ENCODE measurements at regions not wholly inside any gene's neighbourhood (a gene's known extent, or its start where the extent isn't known, plus 50 kb on each side); places are given as distances from the start of the nearest gene placed in this dataset.

DNA sequence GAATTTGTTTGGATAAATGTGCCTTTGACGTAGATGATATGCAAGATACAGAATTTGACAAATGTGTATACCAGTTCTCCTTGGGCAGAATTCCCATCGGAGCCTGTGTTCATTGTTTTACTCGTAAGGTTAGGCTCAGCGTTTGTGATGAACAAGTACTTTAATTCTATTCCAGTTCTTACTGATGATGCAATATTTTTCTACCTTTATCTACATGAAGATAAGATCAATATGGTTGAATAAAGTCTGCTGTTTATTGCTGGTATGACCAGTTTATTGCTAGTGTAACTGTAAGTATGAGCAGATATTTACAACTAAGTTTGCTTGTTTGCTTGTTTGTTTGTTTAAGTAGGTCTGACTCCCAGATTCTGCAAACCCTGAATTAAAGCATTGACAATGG, 145.4 kb upstream of the ADARB2 start:
- no peak overlapping the region for H3K27ac ChIP-seq (ENCODE audit: low read depth in 2 of 2, low read length in 2 of 2)
- FAIRE-seq = no peak
- intact Hi-C loops (cut with DNase I) = no loop called here
- H3K36me3 ChIP-seq (ENCODE audit: control insufficient read depth in 2 of 3, insufficient read depth in 3 of 3, low read length in 3 of 3) = no peaks in the 10 kb centered on the region
- no peaks in the 10 kb centered on the region for H3K27me3 ChIP-seq (ENCODE audit: control insufficient read depth, insufficient read depth, low read length)
- H3K4me1 ChIP-seq (ENCODE audit: control insufficient read depth in 2 of 3, insufficient read depth in 2 of 3, low read depth in 1 of 3, low read length in 3 of 3) = no peaks in the 10 kb centered on the region
- no peak for DNase-seq
- no peak overlapping the region for H3K4me3 ChIP-seq (ENCODE audit: low read length in 3 of 3)
- H3K9me3 ChIP-seq (ENCODE audit: control insufficient read depth in 2 of 3, insufficient read depth in 1 of 3, low read length in 3 of 3) = no peaks in the 10 kb centered on the region
- no peak overlapping the region for H3K9ac ChIP-seq (ENCODE audit: low read length in 3 of 3)
- TF ChIP-seq, protein P1, sequence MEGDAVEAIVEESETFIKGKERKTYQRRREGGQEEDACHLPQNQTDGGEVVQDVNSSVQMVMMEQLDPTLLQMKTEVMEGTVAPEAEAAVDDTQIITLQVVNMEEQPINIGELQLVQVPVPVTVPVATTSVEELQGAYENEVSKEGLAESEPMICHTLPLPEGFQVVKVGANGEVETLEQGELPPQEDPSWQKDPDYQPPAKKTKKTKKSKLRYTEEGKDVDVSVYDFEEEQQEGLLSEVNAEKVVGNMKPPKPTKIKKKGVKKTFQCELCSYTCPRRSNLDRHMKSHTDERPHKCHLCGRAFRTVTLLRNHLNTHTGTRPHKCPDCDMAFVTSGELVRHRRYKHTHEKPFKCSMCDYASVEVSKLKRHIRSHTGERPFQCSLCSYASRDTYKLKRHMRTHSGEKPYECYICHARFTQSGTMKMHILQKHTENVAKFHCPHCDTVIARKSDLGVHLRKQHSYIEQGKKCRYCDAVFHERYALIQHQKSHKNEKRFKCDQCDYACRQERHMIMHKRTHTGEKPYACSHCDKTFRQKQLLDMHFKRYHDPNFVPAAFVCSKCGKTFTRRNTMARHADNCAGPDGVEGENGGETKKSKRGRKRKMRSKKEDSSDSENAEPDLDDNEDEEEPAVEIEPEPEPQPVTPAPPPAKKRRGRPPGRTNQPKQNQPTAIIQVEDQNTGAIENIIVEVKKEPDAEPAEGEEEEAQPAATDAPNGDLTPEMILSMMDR (IDR thresholded peaks at IDR 0.05; ENCODE audit: borderline replicate concordance, extremely low read depth, insufficient read depth) = no peak

DNA sequence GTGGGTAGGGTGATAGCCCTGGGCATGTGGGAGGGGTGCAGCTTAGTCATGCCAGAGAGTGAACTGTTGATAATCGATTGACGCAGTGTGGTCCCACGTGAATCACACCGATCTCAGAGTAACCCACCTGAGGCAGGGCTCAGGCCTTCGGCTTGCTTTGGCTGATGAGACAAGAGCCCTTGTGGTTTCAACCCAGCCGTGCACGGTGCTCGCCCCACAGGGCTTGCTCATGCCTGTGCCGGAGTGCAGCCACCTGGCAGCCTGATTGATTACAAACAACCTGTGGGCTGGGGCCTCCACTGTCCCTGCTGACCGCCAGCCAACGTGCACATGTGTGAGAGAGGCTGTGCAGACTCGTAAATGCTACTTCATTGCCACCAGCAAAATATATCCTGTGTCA, 144.9 kb upstream of the ADARB2 start:
- Histone ChIP-seq H3K4me3 (ENCODE audit: low read length in 3 of 3) (no peak overlapping the region), H3K9me3 (ENCODE audit: control insufficient read depth in 2 of 3, insufficient read depth in 1 of 3, low read length in 3 of 3) (no peaks in the 10 kb centered on the region), H3K4me1 (ENCODE audit: control insufficient read depth in 2 of 3, insufficient read depth in 2 of 3, low read depth in 1 of 3, low read length in 3 of 3) (no peaks in the 10 kb centered on the region), H3K27me3 (ENCODE audit: control insufficient read depth, insufficient read depth, low read length) (no peaks in the 10 kb centered on the region), H3K27ac (ENCODE audit: low read depth in 2 of 2, low read length in 2 of 2) (no peak overlapping the region), H3K36me3 (ENCODE audit: control insufficient read depth in 2 of 3, insufficient read depth in 3 of 3, low read length in 3 of 3) (no peaks in the 10 kb centered on the region), H3K9ac (ENCODE audit: low read length in 3 of 3) (no peak overlapping the region)
- intact Hi-C loops (cut with DNase I) = no loop called here
- TF ChIP-seq, protein P1 (IDR thresholded peaks at IDR 0.05; ENCODE audit: borderline replicate concordance, extremely low read depth, insufficient read depth) = no peak
- FAIRE-seq = no peak
- no peak for DNase-seq

DNA sequence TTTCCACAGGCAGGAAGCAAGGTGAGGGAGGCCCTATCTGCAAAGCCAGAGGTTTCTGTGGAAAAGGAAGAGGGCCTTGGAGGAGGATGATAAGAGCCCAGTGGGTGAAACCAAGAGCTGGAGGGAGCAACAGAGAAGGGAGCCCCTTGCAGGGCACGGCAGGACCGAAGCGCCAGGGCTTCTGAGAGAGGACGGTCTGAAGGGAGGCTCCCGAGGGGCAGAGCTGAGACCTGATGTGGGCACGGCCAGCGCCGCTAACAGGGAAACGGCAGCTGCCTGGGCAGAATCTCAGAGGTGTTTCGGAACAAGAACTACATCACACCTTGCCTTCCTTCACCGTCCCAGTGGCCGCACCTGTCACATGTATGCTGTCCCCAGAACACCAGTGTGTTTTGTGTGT, 144.3 kb upstream of the ADARB2 start:
- no peaks in the 10 kb centered on the region for H3K9me3 ChIP-seq (ENCODE audit: control insufficient read depth in 2 of 3, insufficient read depth in 1 of 3, low read length in 3 of 3)
- no peak overlapping the region for H3K27ac ChIP-seq (ENCODE audit: low read depth in 2 of 2, low read length in 2 of 2)
- no peak for FAIRE-seq
- no peaks in the 10 kb centered on the region for H3K27me3 ChIP-seq (ENCODE audit: control insufficient read depth, insufficient read depth, low read length)
- H3K9ac ChIP-seq (ENCODE audit: low read length in 3 of 3) = no peak overlapping the region
- DNase-seq = no peak
- no peaks in the 10 kb centered on the region for H3K36me3 ChIP-seq (ENCODE audit: control insufficient read depth in 2 of 3, insufficient read depth in 3 of 3, low read length in 3 of 3)
- intact Hi-C loops (cut with DNase I) = no loop called here
- H3K4me3 ChIP-seq (ENCODE audit: low read length in 3 of 3) = no peak overlapping the region
- H3K4me1 ChIP-seq (ENCODE audit: control insufficient read depth in 2 of 3, insufficient read depth in 2 of 3, low read depth in 1 of 3, low read length in 3 of 3) = no peaks in the 10 kb centered on the region
- TF ChIP-seq, protein P1 (IDR thresholded peaks at IDR 0.05; ENCODE audit: borderline replicate concordance, extremely low read depth, insufficient read depth) = no peak

DNA sequence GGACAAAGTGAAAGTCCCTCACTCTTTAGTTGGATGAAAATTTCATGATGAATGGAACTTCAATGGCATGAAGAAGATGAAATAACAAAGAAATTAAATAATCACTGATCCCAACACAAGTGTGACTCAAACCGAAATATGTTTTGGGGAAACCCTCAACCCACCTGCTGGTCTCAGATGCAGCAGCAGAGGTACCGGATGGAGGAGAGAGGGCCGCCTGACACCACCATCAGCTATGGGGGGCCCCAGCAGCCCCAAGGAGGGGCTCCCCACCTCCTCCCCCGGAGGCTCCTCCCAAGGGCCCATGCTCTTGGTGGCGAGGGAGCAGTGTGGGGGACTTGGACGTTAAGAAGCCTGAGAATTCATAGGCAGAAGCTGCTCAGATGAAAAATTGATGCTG, 137.2 kb upstream of the ADARB2 start:
- intact Hi-C loops (cut with DNase I) = no loop called here
- H3K27ac ChIP-seq (ENCODE audit: low read depth in 2 of 2, low read length in 2 of 2) = no peak overlapping the region
- H3K4me3 ChIP-seq (ENCODE audit: low read length in 3 of 3) = no peak overlapping the region
- H3K9ac ChIP-seq (ENCODE audit: low read length in 3 of 3) = no peak overlapping the region
- no peak for DNase-seq
- H3K9me3 ChIP-seq (ENCODE audit: control insufficient read depth in 2 of 3, insufficient read depth in 1 of 3, low read length in 3 of 3) = peaks cover 0 to 10% (median 0%) of the 10 kb centered on the region in 3 donors
- H3K36me3 ChIP-seq (ENCODE audit: control insufficient read depth in 2 of 3, insufficient read depth in 3 of 3, low read length in 3 of 3) = no peaks in the 10 kb centered on the region
- no peak for FAIRE-seq
- no peaks in the 10 kb centered on the region for H3K4me1 ChIP-seq (ENCODE audit: control insufficient read depth in 2 of 3, insufficient read depth in 2 of 3, low read depth in 1 of 3, low read length in 3 of 3)
- no peaks in the 10 kb centered on the region for H3K27me3 ChIP-seq (ENCODE audit: control insufficient read depth, insufficient read depth, low read length)
- TF ChIP-seq, protein P1 (IDR thresholded peaks at IDR 0.05; ENCODE audit: borderline replicate concordance, extremely low read depth, insufficient read depth) = no peak

Data from kidney (tissue), 13 donors.